OCI-LY7 (cell line): ENCODE measurements at regions not wholly inside any gene's neighbourhood (a gene's known extent, or its start where the extent isn't known, plus 50 kb on each side); places are given as distances from the start of the nearest gene placed in this dataset.

Source experiments
- BruUV-seq: library from RNA; stranded (reverse); fragments of 400-500 nt; replicated peaks from 2 replicates; lab custom pipeline; 2021; lab: Mats Ljungman, UMichigan
- CTCF ChIA-PET: fragments of 300-600 bp; sonication (Branson Sonifier 250); formaldehyde crosslinking; loops from one replicate; lab custom pipeline; 2022; ENCODE audit warnings: antibody characterized with exemption; ENCODE audit not compliant: unreplicated experiment; lab: Charles Lee
- POLR2A ChIA-PET: fragments of 300-600 bp; sonication (Branson Sonifier 250); formaldehyde crosslinking; loops from one replicate; lab custom pipeline; 2022; ENCODE audit warnings: antibody characterized with exemption; lab: Charles Lee
- DNase-seq: peaks from one replicate; pipeline ENCODE4 v3.0.0-alpha.2; 2015; ENCODE audit warnings: low spot score
- H2AFZ ChIP-seq: fragments of 200-600 bp; sonication (generic), shearing (Covaris generic); 2 replicates; pipeline ENCODE4 v1.6.1; 2014; ENCODE audit warnings: mild to moderate bottlenecking, antibody characterized with exemption, low read length, moderate library complexity
- H3K27ac ChIP-seq: fragments of 200-600 bp; sonication (generic); 2 replicates; pipeline ENCODE4 v1.5.1; 2014; ENCODE audit warnings: mixed run types, low read depth, mild to moderate bottlenecking, moderate library complexity, low read length, inconsistent platforms; ENCODE audit not compliant: poor library complexity, severe bottlenecking
- H3K36me3 ChIP-seq: fragments of 200-600 bp; sonication (generic); 2 replicates; pipeline ENCODE4 v1.6.1; 2014; ENCODE audit warnings: mild to moderate bottlenecking, antibody characterized with exemption, low read length, moderate library complexity, mixed read lengths; ENCODE audit not compliant: insufficient read depth
- H3K4me1 ChIP-seq: fragments of 200-600 bp; sonication (generic); 2 replicates; pipeline ENCODE4 v1.5.1; 2014; ENCODE audit warnings: mild to moderate bottlenecking, low read length; ENCODE audit not compliant: insufficient read depth, poor library complexity, severe bottlenecking
- H3K4me2 ChIP-seq: fragments of 200-600 bp; sonication (generic); 2 replicates; pipeline ENCODE4 v1.6.1; 2014; ENCODE audit warnings: mild to moderate bottlenecking, low read length
- H3K4me3 ChIP-seq: fragments of 200-600 bp; sonication (generic); 2 replicates; pipeline ENCODE4 v1.5.1; 2014; ENCODE audit warnings: mild to moderate bottlenecking, low read depth, low read length; ENCODE audit not compliant: poor library complexity, severe bottlenecking
- H3K79me2 ChIP-seq: fragments of 200-600 bp; sonication (generic); 2 replicates; pipeline ENCODE4 v1.6.1; 2016; ENCODE audit warnings: low read depth, mild to moderate bottlenecking, low read length, moderate library complexity, mixed read lengths; ENCODE audit not compliant: insufficient read depth
- H3K9me2 ChIP-seq: fragments of 200-600 bp; sonication (generic); 2 replicates; pipeline ENCODE4 v1.6.1; 2016; ENCODE audit warnings: mild to moderate bottlenecking, low read length, mixed read lengths; ENCODE audit not compliant: insufficient read depth
- H3K9me3 ChIP-seq: fragments of 200-600 bp; sonication (generic); 2 replicates; pipeline ENCODE4 v1.6.1; 2014; ENCODE audit warnings: mild to moderate bottlenecking, mixed run types, low read length, mixed read lengths
- H4K20me1 ChIP-seq: fragments of 200-600 bp; sonication (generic); 2 replicates; pipeline ENCODE4 v1.6.1; 2014; ENCODE audit warnings: mild to moderate bottlenecking, antibody characterized with exemption, low read length, moderate library complexity, mixed read lengths; ENCODE audit not compliant: insufficient read depth
- EZH2phosphoT487 ChIP-seq: fragments of 200-600 bp; sonication (generic); IDR thresholded peaks from 2 replicates; pipeline ENCODE4 v1.6.1; 2018; ENCODE audit warnings: low read depth, borderline replicate concordance, mild to moderate bottlenecking, mixed run types, antibody characterized with exemption, low read length, moderate library complexity, mixed read lengths
- intact Hi-C: fragments of 100-400 bp; cut with micrococcal nuclease; formaldehyde crosslinking; loops from one replicate; pipeline ENCODE4 v1.10.0; 2022; ENCODE audit not compliant: unreplicated experiment
- TF ChIP-seq, protein P1 (sequence below): fragments of 200-600 bp; sonication (generic); conservative IDR thresholded peaks from 2 replicates; pipeline ENCODE4 v1.5.1; 2014; ENCODE audit warnings: mild to moderate bottlenecking, antibody characterized with exemption, low read length, moderate library complexity, mixed read lengths

GRCh38 chr1:229022595-229023333 lies 248.1 kb upstream of the RAB4A start:
- Histone ChIP-seq H3K27ac (no peak overlapping the region), H2AFZ (no peak overlapping the region), H3K4me3 (no peak overlapping the region), H3K4me1 (peaks cover 8% of the 10 kb centered on the region), H3K36me3 (no peaks in the 10 kb centered on the region), H3K9me3 (no peaks in the 10 kb centered on the region), H3K4me2 (no peak overlapping the region), H3K9me2 (no peaks in the 10 kb centered on the region), H4K20me1 (no peaks in the 10 kb centered on the region), H3K79me2 (no peaks in the 10 kb centered on the region)
- TF ChIP-seq, protein P1, sequence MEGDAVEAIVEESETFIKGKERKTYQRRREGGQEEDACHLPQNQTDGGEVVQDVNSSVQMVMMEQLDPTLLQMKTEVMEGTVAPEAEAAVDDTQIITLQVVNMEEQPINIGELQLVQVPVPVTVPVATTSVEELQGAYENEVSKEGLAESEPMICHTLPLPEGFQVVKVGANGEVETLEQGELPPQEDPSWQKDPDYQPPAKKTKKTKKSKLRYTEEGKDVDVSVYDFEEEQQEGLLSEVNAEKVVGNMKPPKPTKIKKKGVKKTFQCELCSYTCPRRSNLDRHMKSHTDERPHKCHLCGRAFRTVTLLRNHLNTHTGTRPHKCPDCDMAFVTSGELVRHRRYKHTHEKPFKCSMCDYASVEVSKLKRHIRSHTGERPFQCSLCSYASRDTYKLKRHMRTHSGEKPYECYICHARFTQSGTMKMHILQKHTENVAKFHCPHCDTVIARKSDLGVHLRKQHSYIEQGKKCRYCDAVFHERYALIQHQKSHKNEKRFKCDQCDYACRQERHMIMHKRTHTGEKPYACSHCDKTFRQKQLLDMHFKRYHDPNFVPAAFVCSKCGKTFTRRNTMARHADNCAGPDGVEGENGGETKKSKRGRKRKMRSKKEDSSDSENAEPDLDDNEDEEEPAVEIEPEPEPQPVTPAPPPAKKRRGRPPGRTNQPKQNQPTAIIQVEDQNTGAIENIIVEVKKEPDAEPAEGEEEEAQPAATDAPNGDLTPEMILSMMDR: no peak
- TF ChIP-seq EZH2phosphoT487: no peak
- ChIA-PET CTCF (no interaction called here), POLR2A (interaction anchor here (0.6 kb wide), 1 partner anchor 29 kb away, joined by 3 read pairs; no protein-coding TSS in a partner anchor)
- BruUV-seq: no TSS peak
- DNase-seq: no peak
- intact Hi-C loops: no loop called here

DNA sequence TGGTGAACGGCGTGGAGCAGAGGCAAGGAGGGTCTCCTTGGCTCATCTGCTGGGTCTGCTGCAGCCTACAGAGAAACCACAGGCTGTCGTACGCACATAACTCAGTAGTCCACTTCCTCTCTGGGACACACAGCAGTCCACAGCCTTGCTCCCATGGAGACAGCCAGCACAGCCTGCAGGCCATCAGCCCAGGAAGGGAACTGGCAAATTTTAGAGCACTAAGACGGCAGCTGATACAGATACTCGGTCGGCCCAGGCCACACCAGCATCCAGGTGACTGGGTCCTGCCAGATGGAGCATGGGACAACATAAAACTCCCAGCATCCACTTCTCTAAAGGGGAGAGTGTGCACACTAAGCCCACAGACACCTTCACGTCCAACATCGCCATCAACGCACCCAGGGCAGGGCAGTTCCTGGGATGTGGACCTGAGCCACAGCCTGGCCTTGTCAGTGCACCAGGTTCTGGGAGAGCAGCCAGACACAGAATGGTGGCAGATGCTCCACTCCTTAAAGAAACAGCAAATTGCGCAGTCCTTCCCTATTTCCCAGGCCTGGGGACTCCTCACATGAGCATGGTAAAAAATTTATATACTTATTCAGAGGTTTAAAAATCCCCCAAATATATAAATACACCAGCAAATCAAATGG lies 247.1 kb upstream of the RAB4A start:
- POLR2A ChIA-PET: interaction anchor here (0.6 kb wide), 1 partner anchor 11 kb away, joined by 3 read pairs; no protein-coding TSS in a partner anchor
- CTCF ChIA-PET: no interaction called here
- no peak for DNase-seq

More for the DNA sequence above, 247.1 kb upstream of the RAB4A start:
- no peak for TF ChIP-seq EZH2phosphoT487
- TF ChIP-seq, protein P1: no peak
- Histone ChIP-seq H3K79me2 (no peaks in the 10 kb centered on the region), H2AFZ (no peak overlapping the region), H3K9me2 (no peaks in the 10 kb centered on the region), H3K27ac (no peak overlapping the region), H3K9me3 (no peaks in the 10 kb centered on the region), H3K4me1 (peaks cover 11% of the 10 kb centered on the region), H4K20me1 (no peaks in the 10 kb centered on the region), H3K4me3 (no peak overlapping the region), H3K36me3 (no peaks in the 10 kb centered on the region), H3K4me2 (no peak overlapping the region)
- intact Hi-C loops: no loop called here
- no TSS peak for BruUV-seq
